IMR-90 (cell line): ENCODE measurements at regions not wholly inside any gene's neighbourhood (a gene's known extent, or its start where the extent isn't known, plus 50 kb on each side); places are given as distances from the start of the nearest gene placed in this dataset.
A peak's percentile ranks its signal among the peaks of the same experiment; 100 is the strongest.

Experiments
- ATAC-seq: fragments of 200-7000 bp; cut with Tn5 transposase; 2 replicates; pipeline ENCODE4 v1.9.1; 2020; ENCODE audit warnings: low read depth, mild to moderate bottlenecking, moderate library complexity
- BruUV-seq: library from RNA; stranded (reverse); fragments of 400-500 nt; replicated peaks from 2 replicates; lab custom pipeline; 2021; lab: Mats Ljungman, UMichigan
- CTCF ChIA-PET: fragments of 300-600 bp; formaldehyde crosslinking; extraction: SDS; loops from one replicate; lab custom pipeline; 2021; ENCODE audit warnings: antibody characterized with exemption; lab: Yijun Ruan, JAX
- POLR2A ChIA-PET: fragments of 300-600 bp; sonication (Branson Sonifier 250); formaldehyde crosslinking; loops from one replicate; lab custom pipeline; 2022; ENCODE audit warnings: antibody characterized with exemption; ENCODE audit not compliant: unreplicated experiment; lab: Charles Lee
- DNase-seq: peaks from one replicate; pipeline ENCODE4 v3.0.0; 2013
- H2AFZ ChIP-seq: replicated peaks from 2 replicates; pipeline ENCODE3; 2013; ENCODE audit warnings: low read length, mild to moderate bottlenecking; ENCODE audit not compliant: poor library complexity
- H2AK5ac ChIP-seq: 2 replicates; pipeline ENCODE4 v1.6.1; 2013; ENCODE audit warnings: low read depth, low read length, inconsistent platforms
- H2AK9ac ChIP-seq: replicated peaks from 2 replicates; pipeline ENCODE3; 2013; ENCODE audit warnings: mild to moderate bottlenecking, low read depth, low read length, moderate library complexity; ENCODE audit not compliant: poor library complexity
- H2BK120ac ChIP-seq: 2 replicates; pipeline ENCODE4 v1.6.1; 2013; ENCODE audit warnings: low read depth, low read length, inconsistent platforms
- H2BK15ac ChIP-seq: 3 replicates; pipeline ENCODE4 v1.6.1; 2013; ENCODE audit warnings: low read depth, low read length, inconsistent platforms
- H2BK20ac ChIP-seq: 2 replicates; pipeline ENCODE4 v1.6.1; 2013; ENCODE audit warnings: low read depth, mild to moderate bottlenecking, inconsistent platforms, low read length, moderate library complexity
- H2BK5ac ChIP-seq: 2 replicates; pipeline ENCODE4 v1.6.1; 2013; ENCODE audit warnings: mild to moderate bottlenecking, low read depth, low read length, inconsistent platforms; ENCODE audit not compliant: poor library complexity, severe bottlenecking
- H3K14ac ChIP-seq: replicated peaks from 2 replicates; pipeline ENCODE4 v1.6.1; 2013; ENCODE audit warnings: low read depth, low read length, inconsistent platforms
- H3K18ac ChIP-seq: 2 replicates; pipeline ENCODE4 v1.6.1; 2013; ENCODE audit warnings: low read depth, low read length, control low read depth
- H3K23ac ChIP-seq: 2 replicates; pipeline ENCODE4 v1.6.1; 2013; ENCODE audit warnings: low read depth, low read length, inconsistent platforms
- H3K27ac ChIP-seq: 2 replicates; pipeline ENCODE4 v1.5.1; 2013; ENCODE audit warnings: mild to moderate bottlenecking, control low read depth, low read length; ENCODE audit not compliant: insufficient read depth
- H3K27me3 ChIP-seq: 2 replicates; pipeline ENCODE4 v1.6.1; 2013; ENCODE audit warnings: low read length; ENCODE audit not compliant: control insufficient read depth, insufficient read depth
- H3K36me3 ChIP-seq: 2 replicates; pipeline ENCODE4 v1.6.1; 2013; ENCODE audit warnings: low read length, mixed read lengths; ENCODE audit not compliant: control insufficient read depth, insufficient read depth
- H3K4ac ChIP-seq: 2 replicates; pipeline ENCODE4 v1.6.1; 2013; ENCODE audit warnings: low read depth, low read length, inconsistent platforms
- H3K4me1 ChIP-seq: 2 replicates; pipeline ENCODE4 v1.6.1; 2013; ENCODE audit warnings: low read length, mixed read lengths; ENCODE audit not compliant: control insufficient read depth, insufficient read depth
- H3K4me2 ChIP-seq: 2 replicates; pipeline ENCODE4 v1.6.1; 2013; ENCODE audit warnings: low read depth, mild to moderate bottlenecking, control low read depth, low read length, moderate library complexity
- H3K4me3 ChIP-seq: 2 replicates; pipeline ENCODE4 v1.5.1; 2013; ENCODE audit warnings: low read depth, mild to moderate bottlenecking, control low read depth, low read length, moderate library complexity; ENCODE audit not compliant: insufficient read depth
- H3K56ac ChIP-seq: 2 replicates; pipeline ENCODE4 v1.6.1; 2013; ENCODE audit warnings: low read length, inconsistent platforms; ENCODE audit not compliant: insufficient read depth; ENCODE audit errors: extremely low read depth
- H3K79me1 ChIP-seq, 2 experiments: 2 replicates each; pipeline ENCODE4 v1.6.1; 2013; ENCODE audit warnings: low read length in 2 of 2, inconsistent platforms in 1 of 2, low read depth in 1 of 2
- H3K9ac ChIP-seq: 2 replicates; pipeline ENCODE4 v1.6.1; 2013; ENCODE audit warnings: low read depth, low read length, control low read depth
- H3K9me1 ChIP-seq: 2 replicates; pipeline ENCODE4 v1.6.1; 2013; ENCODE audit warnings: low read length, inconsistent platforms; ENCODE audit not compliant: insufficient read depth
- H3K9me3 ChIP-seq: 2 replicates; pipeline ENCODE4 v1.6.1; 2013; ENCODE audit warnings: low read length; ENCODE audit not compliant: control insufficient read depth, insufficient read depth
- H4K20me1 ChIP-seq: 2 replicates; pipeline ENCODE4 v1.6.1; 2013; ENCODE audit warnings: low read length, inconsistent platforms; ENCODE audit not compliant: insufficient read depth
- H4K5ac ChIP-seq: 2 replicates; pipeline ENCODE4 v1.6.1; 2013; ENCODE audit warnings: mild to moderate bottlenecking, low read depth, low read length, control low read depth
- H4K8ac ChIP-seq, 2 experiments: 2 replicates each; pipeline ENCODE4 v1.6.1; 2013; ENCODE audit warnings: low read depth in 2 of 2, low read length in 2 of 2, control low read depth in 1 of 2, inconsistent platforms in 1 of 2
- H4K91ac ChIP-seq: 2 replicates; pipeline ENCODE4 v1.6.1; 2013; ENCODE audit warnings: low read depth, low read length, inconsistent platforms; ENCODE audit not compliant: insufficient read depth
- WGBS, 2 experiments: methylation state at CpG; one replicate each; pipeline versions ENCODE4 v1.1.5 to v1.1.7; 2013; ENCODE audit warnings: missing lambda C conversion rate in 2 of 2; ENCODE audit not compliant: insufficient read length in 1 of 2; ENCODE audit errors: extremely low coverage in 2 of 2; 5-methylcytosine and 5-hydroxymethylcytosine counted together
- dilution Hi-C: fragments of 300-500 bp; cut with HindIII; formaldehyde crosslinking; loops from one replicate; pipeline ENCODE4 v1.14.3; 2018; ENCODE audit warnings: low sequenced_read_pairs; ENCODE audit not compliant: unreplicated experiment
- in situ Hi-C: fragments of 300-500 bp; cut with MboI; formaldehyde crosslinking; loops from 3 replicates; pipeline ENCODE4 v1.14.3; 2019; ENCODE audit warnings: low sequenced_read_pairs, inconsistent platforms, mixed read lengths
- intact Hi-C: fragments of 100-400 bp; cut with micrococcal nuclease; formaldehyde crosslinking; loops from 2 replicates; pipeline ENCODE4 v1.10.0; 2022
- TF ChIP-seq, protein P1 (sequence below): fragments of 150-350 bp; IDR thresholded peaks from 2 replicates; pipeline ENCODE4 v1.6.1; 2017; ENCODE audit warnings: mild to moderate bottlenecking, antibody characterized with exemption, low read length, low read depth

DNA sequence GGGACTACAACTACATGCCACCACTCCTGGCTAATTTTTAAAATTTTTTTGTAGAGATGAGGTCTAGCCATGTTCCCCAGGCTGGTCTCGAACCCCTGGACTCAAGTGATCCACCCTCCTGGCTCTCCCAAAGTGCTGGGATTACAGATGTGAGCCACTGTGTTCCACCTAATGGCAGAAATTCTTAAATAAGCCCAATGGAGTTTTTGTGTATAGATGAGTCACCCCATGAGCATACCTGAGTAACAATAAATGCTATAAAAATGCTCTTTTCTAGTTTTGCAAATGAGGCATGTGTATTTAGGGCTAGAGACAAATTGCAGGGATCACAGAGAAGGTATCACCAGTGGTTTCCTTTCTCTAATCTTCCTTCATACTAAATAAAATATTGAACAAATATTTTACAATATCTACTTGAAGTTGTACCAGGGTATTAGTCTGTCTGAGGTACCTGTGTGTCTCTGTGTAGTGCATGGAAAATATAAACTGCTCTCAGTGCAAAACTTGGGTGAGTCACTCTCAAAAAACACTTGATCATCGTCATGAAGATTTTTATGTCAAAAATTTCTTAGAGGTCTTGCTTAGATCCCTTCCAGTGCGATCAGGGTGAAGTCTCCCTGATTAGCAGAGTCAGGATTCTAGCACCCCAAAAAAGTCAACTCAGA is 337.1 kb upstream of the MMADHC start:
- CTCF ChIA-PET = interaction anchor here (0.6 kb wide), 1 partner anchor 20 kb away, joined by 3 read pairs; no protein-coding TSS in a partner anchor
- H3K4me3 ChIP-seq = no peak overlapping the region
- H3K27ac ChIP-seq = no peak overlapping the region
- intact Hi-C loops (loop anchor here (5.0 to 10.0 kb wide), 2 partner anchors 47 to 540 kb away; no protein-coding TSS in a partner anchor), dilution Hi-C loops (no loop called here), in situ Hi-C loops (no loop called here)
- H4K5ac ChIP-seq = no peak overlapping the region
- no peak overlapping the region for H3K56ac ChIP-seq
- H3K4me1 ChIP-seq = peaks cover 5% of the 10 kb centered on the region; the same call in 1 of the 2 replicates
- BruUV-seq = no TSS peak
- H3K4me2 ChIP-seq = no peak overlapping the region
- H4K8ac ChIP-seq = peak overlapping the region in 1 of 2 experiments; percentile 44; a peak in 1 of 4 replicates
- peak overlapping the region; percentile 8; the same call in 1 of the 2 replicates for H2BK20ac ChIP-seq
- no peak overlapping the region for H2BK5ac ChIP-seq
- no peaks in the 10 kb centered on the region for H3K27me3 ChIP-seq
- no peaks in the 10 kb centered on the region for H3K79me1 ChIP-seq
- H4K20me1 ChIP-seq = no peaks in the 10 kb centered on the region
- no peak overlapping the region for H2AK9ac ChIP-seq
- H4K91ac ChIP-seq = no peak overlapping the region
- H2AFZ ChIP-seq = no peak overlapping the region
- no peak overlapping the region for H3K23ac ChIP-seq
- H2BK15ac ChIP-seq = no peak overlapping the region
- no CpG with 5 or more reads among the region's 3 CpGs for WGBS, 2 experiments
- H3K18ac ChIP-seq = peak overlapping the region; percentile 1; the same call in 1 of the 2 replicates
- H3K9ac ChIP-seq = no peak overlapping the region
- ATAC-seq = peak; percentile 43
- TF ChIP-seq, protein P1, sequence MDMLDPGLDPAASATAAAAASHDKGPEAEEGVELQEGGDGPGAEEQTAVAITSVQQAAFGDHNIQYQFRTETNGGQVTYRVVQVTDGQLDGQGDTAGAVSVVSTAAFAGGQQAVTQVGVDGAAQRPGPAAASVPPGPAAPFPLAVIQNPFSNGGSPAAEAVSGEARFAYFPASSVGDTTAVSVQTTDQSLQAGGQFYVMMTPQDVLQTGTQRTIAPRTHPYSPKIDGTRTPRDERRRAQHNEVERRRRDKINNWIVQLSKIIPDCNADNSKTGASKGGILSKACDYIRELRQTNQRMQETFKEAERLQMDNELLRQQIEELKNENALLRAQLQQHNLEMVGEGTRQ = no peak
- no peaks in the 10 kb centered on the region for H3K9me3 ChIP-seq
- POLR2A ChIA-PET = no interaction called here
- H3K36me3 ChIP-seq = no peaks in the 10 kb centered on the region
- DNase-seq = peak; percentile 43
- peak overlapping the region; percentile 57; the same call in 1 of the 2 replicates for H3K4ac ChIP-seq
- H3K14ac ChIP-seq = 0 out of 2 replicates have a peak overlapping the region, but pooled peaks have one; percentile 32
- peak overlapping the region; percentile 38; the same call in 1 of the 2 replicates for H2BK120ac ChIP-seq
- H3K9me1 ChIP-seq = peaks cover 3% of the 10 kb centered on the region; the same call in 1 of the 2 replicates
- no peak overlapping the region for H2AK5ac ChIP-seq
